Sigmoid colon (tissue), 6 donors: ENCODE measurements at regions not wholly inside any gene's neighbourhood (a gene's known extent, or its start where the extent isn't known, plus 50 kb on each side); places are given as distances from the start of the nearest gene placed in this dataset.

Source experiments
- DNase-seq: peaks from one replicate; pipeline ENCODE4 v3.0.0-alpha.2; 2019
- H3K27ac ChIP-seq, 4 donors: fragments of 200-600 bp; sonication (generic); one replicate each; pipeline ENCODE4 v1.5.1; 2016 to 2019; ENCODE audit warnings: mild to moderate bottlenecking in 1 of 4
- H3K27me3 ChIP-seq, 3 donors: fragments of 200-600 bp; sonication (generic); one replicate each; pipeline ENCODE4 v1.5.1; 2019; ENCODE audit warnings: mild to moderate bottlenecking in 1 of 3
- H3K36me3 ChIP-seq, 4 donors: fragments of 200-600 bp; sonication (generic); one replicate each; pipeline ENCODE4 v1.5.1; 2016 to 2019
- H3K4me1 ChIP-seq, 4 donors: fragments of 200-600 bp; sonication (generic); one replicate each; pipeline ENCODE4 v1.5.1; 2017 to 2019
- H3K4me3 ChIP-seq, 4 donors: fragments of 200-600 bp; sonication (generic); one replicate each; pipeline ENCODE4 v1.5.1; 2017 to 2019; ENCODE audit warnings: mild to moderate bottlenecking in 2 of 4, moderate library complexity in 1 of 4
- H3K9me3 ChIP-seq, 4 donors: fragments of 200-600 bp in 3 of 4; sonication (generic) in 3 of 4; one replicate each; pipeline versions ENCODE4 v1.5.1 to v1.6.1; 2013 to 2019
- EP300 ChIP-seq, 4 donors: sonication (generic); formaldehyde crosslinking; IDR thresholded peaks; one replicate each; pipeline ENCODE4 v1.6.1; 2017; ENCODE audit warnings: antibody characterized with exemption in 4 of 4
- POLR2A ChIP-seq, 2 donors: fragments of 450-650 bp; IDR thresholded peaks; one replicate each; pipeline ENCODE4 v1.6.1; 2016; ENCODE audit warnings: antibody characterized with exemption in 2 of 2, mild to moderate bottlenecking in 2 of 2, moderate library complexity in 2 of 2
- POLR2AphosphoS5 ChIP-seq, 4 donors: sonication (generic); formaldehyde crosslinking; IDR thresholded peaks; one replicate each; pipeline ENCODE4 v1.6.1; 2017; ENCODE audit warnings: antibody characterized with exemption in 4 of 4
- WGBS, 2 donors: extraction: QIAGEN DNeasy Blood & Tissue Kit; methylation state at CpG; one replicate each; pipeline ENCODE4 v1.1.7; 2013; 5-methylcytosine and 5-hydroxymethylcytosine counted together
- intact Hi-C: fragments of 100-400 bp; cut with DNase I; formaldehyde crosslinking; loops from one replicate; pipeline ENCODE4 v1.15.1; 2023
- TF ChIP-seq, protein P1 (sequence below), 4 experiments: fragments of 450-650 bp in 3 of 4; fragments of 200-600 bp in 1 of 4; IDR thresholded peaks; one replicate each; pipeline ENCODE4 v1.5.1; 2016 to 2019; ENCODE audit warnings: antibody characterized with exemption in 4 of 4, mild to moderate bottlenecking in 3 of 4, moderate library complexity in 2 of 4
- donor health status: healthy with polysubstance abuse.
- donor health status: healthy.

DNA sequence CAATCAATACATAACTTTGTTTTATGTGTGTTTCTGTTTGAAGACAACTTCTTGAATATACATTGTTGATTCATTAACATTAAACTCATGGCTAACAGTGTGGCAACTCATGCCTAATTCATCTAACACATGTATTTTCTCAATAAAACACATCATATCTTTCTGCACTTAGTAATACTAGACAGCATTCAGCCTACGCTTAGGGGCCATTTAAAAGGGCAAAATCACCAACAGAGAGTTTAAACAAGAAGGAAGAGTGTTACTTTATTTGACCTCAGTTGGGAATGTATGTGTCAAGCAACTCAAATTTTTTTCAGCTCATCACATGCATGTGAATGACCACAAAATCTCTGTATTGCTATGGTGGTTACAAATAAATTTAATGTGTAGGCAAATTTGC lies 128.8 kb upstream of the AADACL2 start:
- no peak for TF ChIP-seq POLR2AphosphoS5 (IDR thresholded peaks at IDR 0.05)
- 93 to 97% methylated on average over 1 of the region's 1 CpG for WGBS, 2 donors
- Histone ChIP-seq H3K27me3 (no peaks in the 10 kb centered on the region), H3K4me1 (no peaks in the 10 kb centered on the region), H3K36me3 (no peaks in the 10 kb centered on the region), H3K27ac (no peak overlapping the region), H3K4me3 (no peak overlapping the region), H3K9me3 (no peaks in the 10 kb centered on the region)
- DNase-seq, result no peak
- intact Hi-C loops, result no loop called here

DNA sequence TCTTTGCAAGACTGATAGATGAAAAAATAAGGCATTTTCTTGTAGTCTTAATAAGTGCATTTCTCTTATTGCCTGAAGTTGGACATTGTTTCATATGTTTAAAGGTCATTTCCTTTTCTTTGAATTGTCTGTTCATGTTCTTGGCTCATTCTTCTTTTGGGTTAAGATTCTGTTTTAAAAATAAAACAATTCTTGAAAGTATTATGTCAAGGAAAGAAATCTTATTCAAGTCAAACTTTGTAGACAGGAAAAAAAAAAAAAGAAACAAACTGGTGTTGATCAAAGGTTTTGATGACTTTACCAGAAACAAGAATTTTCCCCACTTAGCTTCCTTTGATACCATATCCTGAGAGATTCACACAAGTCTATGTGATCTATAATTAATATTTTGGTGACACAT lies 132.9 kb upstream of the AADACL2 start:
- no peak for DNase-seq
- H3K4me1 ChIP-seq, result no peaks in the 10 kb centered on the region
- H3K36me3 ChIP-seq, result no peaks in the 10 kb centered on the region
- intact Hi-C loops, result no loop called here
- no peaks in the 10 kb centered on the region for H3K9me3 ChIP-seq
- no peak overlapping the region for H3K27ac ChIP-seq
- no peaks in the 10 kb centered on the region for H3K27me3 ChIP-seq
- no peak overlapping the region for H3K4me3 ChIP-seq
- TF ChIP-seq EP300 (IDR thresholded peaks at IDR 0.05), result no peak
- TF ChIP-seq, protein P1, sequence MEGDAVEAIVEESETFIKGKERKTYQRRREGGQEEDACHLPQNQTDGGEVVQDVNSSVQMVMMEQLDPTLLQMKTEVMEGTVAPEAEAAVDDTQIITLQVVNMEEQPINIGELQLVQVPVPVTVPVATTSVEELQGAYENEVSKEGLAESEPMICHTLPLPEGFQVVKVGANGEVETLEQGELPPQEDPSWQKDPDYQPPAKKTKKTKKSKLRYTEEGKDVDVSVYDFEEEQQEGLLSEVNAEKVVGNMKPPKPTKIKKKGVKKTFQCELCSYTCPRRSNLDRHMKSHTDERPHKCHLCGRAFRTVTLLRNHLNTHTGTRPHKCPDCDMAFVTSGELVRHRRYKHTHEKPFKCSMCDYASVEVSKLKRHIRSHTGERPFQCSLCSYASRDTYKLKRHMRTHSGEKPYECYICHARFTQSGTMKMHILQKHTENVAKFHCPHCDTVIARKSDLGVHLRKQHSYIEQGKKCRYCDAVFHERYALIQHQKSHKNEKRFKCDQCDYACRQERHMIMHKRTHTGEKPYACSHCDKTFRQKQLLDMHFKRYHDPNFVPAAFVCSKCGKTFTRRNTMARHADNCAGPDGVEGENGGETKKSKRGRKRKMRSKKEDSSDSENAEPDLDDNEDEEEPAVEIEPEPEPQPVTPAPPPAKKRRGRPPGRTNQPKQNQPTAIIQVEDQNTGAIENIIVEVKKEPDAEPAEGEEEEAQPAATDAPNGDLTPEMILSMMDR (IDR thresholded peaks at IDR 0.05), result no peak

DNA sequence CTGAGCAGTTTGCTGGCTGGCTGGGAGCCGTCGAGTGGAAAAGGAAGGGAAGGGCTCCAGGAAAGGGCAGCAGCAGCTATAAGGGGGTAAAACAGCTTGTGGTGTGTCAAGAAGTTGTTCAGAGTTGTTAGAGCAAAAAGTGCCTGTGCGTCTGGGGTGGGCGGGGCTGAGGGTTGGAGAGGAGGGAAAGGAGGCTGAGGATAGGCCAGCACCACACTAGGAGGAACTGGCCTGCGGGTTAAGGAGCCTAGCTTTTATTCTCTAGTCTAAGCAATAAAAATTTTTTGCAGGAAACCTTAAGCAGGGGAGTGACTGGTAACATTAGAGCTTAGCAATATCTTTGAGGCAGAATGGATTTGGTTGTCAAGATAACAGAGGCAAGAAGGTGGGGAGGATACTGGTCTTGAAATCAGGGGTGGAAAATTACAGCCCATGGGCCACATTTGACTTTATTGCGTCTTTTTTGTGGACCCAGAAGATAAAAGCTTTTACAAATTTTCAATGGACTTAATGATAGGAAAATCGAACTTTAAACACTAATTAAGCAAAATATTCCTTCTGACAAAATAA lies 134.5 kb upstream of the AADACL2 start:
- Histone ChIP-seq H3K27ac (no peak overlapping the region), H3K27me3 (no peaks in the 10 kb centered on the region), H3K36me3 (no peaks in the 10 kb centered on the region), H3K4me1 (no peaks in the 10 kb centered on the region), H3K4me3 (no peak overlapping the region), H3K9me3 (no peaks in the 10 kb centered on the region)
- 84 to 90% methylated on average over 7 of the region's 7 CpGs for whole genome bisulfite sequencing, 2 donors
- TF ChIP-seq EP300 (IDR thresholded peaks at IDR 0.05), result no peak
- TF ChIP-seq, protein P1 (IDR thresholded peaks at IDR 0.05), result no peak
- TF ChIP-seq POLR2AphosphoS5 (IDR thresholded peaks at IDR 0.05), result no peak
- TF ChIP-seq POLR2A (IDR thresholded peaks at IDR 0.05), result no peak
- DNase-seq, result no peak
- intact Hi-C loops, result no loop called here

DNA sequence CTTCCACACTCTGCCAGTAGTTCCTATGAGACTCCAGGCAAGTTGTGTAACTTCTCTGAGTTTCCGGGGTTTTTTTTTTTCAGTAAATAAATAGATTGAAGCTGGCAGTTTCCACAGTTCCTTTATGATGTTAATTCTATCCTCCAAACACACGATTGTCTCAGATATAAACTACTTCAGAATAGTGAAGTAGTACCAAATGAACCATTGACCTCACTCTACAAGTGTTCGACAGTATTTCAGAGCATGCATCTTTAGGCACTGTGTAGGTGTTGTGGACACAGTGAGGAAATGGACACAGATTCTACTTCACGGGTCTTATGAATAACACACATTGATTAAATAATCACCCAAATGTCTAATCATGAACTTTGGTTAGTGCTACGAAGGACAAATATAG lies 136.1 kb upstream of the IGSF10 start:
- Histone ChIP-seq H3K27ac (peak overlapping the region in 1 of 4 donors; percentile 57), H3K27me3 (no peaks in the 10 kb centered on the region), H3K9me3 (no peaks in the 10 kb centered on the region), H3K36me3 (no peaks in the 10 kb centered on the region), H3K4me1 (no peaks in the 10 kb centered on the region), H3K4me3 (no peak overlapping the region)
- TF ChIP-seq, protein P1 (IDR thresholded peaks at IDR 0.05), result no peak
- TF ChIP-seq POLR2A (IDR thresholded peaks at IDR 0.05), result no peak
- no peak for TF ChIP-seq EP300 (IDR thresholded peaks at IDR 0.05)
- TF ChIP-seq POLR2AphosphoS5 (IDR thresholded peaks at IDR 0.05), result no peak
- DNase-seq, result no peak
- intact Hi-C loops, result no loop called here
- WGBS, 2 donors, result 32 to 74% methylated on average over 5 of the region's 5 CpGs

DNA sequence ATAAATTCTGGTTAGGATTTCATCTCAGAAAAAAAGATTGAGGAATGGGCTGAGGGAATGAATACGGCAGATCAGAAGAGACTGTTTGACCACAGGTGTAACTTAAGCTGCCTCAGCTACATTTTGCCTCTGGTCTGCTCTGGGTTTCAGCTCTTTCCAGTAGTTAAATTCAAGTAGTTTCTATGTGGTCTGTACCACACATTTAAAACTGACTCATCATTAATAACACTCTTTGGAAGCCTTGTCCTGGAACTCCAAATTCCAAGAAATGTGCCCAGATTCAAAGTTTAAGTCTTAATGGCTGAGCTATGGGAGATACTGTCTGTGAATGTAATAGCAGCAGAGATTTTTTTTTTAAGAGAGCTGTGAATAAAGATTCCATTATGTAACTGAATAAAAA lies 133.1 kb upstream of the IGSF10 start:
- no peak overlapping the region for H3K27ac ChIP-seq
- intact Hi-C loops, result no loop called here
- TF ChIP-seq POLR2A (IDR thresholded peaks at IDR 0.05) (no peak), EP300 (IDR thresholded peaks at IDR 0.05) (no peak), POLR2AphosphoS5 (IDR thresholded peaks at IDR 0.05) (no peak)
- TF ChIP-seq, protein P1 (IDR thresholded peaks at IDR 0.05), result no peak
- H3K9me3 ChIP-seq, result no peaks in the 10 kb centered on the region
- no peak for DNase-seq
- H3K27me3 ChIP-seq, result no peaks in the 10 kb centered on the region
- H3K4me1 ChIP-seq, result no peaks in the 10 kb centered on the region
- no peak overlapping the region for H3K4me3 ChIP-seq
- 93 to 96% methylated on average over 1 of the region's 1 CpG for WGBS, 2 donors
- no peaks in the 10 kb centered on the region for H3K36me3 ChIP-seq
